ENCODE measurements at regions not wholly inside any gene's neighbourhood (a gene's known extent, or its start where the extent isn't known, plus 50 kb on each side); places are given as distances from the start of the nearest gene placed in this dataset.

GRCh38 chr5:166493040-166493439, 1798.4 kb upstream of the WWC1 start:
- TF ChIP-seq ISL1 (CRISPR knock-in tag; IDR thresholded peaks at IDR 0.05) (no peak), SNAI2 (CRISPR knock-in tag; IDR thresholded peaks at IDR 0.05) (no peak), ZC3H10 (CRISPR knock-in tag; IDR thresholded peaks at IDR 0.05) (no peak), GLIS3 (CRISPR knock-in tag; IDR thresholded peaks at IDR 0.05) (no peak), TSHZ2 (CRISPR knock-in tag; IDR thresholded peaks at IDR 0.05) (no peak), POU6F1 (CRISPR knock-in tag; IDR thresholded peaks at IDR 0.05; ENCODE audit: borderline replicate concordance, low read depth) (no peak), ZNF8 (CRISPR knock-in tag; IDR thresholded peaks at IDR 0.05) (no peak), ZNF565 (CRISPR knock-in tag; conservative IDR thresholded peaks at IDR 0.05; ENCODE audit: low read depth) (no peak)
- no peak for ATAC-seq

- no peak for ATAC-seq
Measured at GRCh38 chr5:166493612-166494011, 1797.8 kb upstream of the WWC1 start.

DNA sequence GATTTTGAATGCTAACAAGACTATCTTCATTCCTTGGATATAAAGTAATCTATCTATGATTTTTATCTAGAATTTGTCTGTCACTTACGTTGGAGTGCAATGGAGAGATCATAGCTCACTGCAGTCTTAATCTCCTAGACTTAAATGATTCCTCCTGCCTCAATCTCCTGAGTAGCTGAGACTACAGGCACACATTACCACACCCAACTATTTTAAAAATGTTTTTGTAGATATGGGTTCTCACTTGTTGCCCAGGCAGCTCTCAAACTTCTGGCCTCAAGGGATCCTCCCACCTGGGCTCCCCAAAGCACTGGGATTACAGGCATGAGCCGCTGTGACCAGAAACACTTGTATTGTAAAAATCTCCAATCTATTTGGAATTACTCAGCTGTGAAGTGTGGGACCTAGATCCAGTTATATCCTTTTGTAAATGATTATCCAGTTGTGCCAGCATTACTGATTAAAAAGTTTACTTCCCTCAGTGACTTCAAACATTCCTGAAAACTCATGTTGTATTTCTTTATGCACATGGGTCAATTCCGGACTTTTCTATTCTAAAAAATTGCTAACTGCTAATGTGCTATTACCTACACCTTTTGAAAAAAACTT, 1793.8 kb upstream of the WWC1 start:
- no peak for ATAC-seq
- TF ChIP-seq ARNTL (CRISPR knock-in tag; IDR thresholded peaks at IDR 0.05; ENCODE audit: borderline replicate concordance, low read depth) = no peak
- no peak for TF ChIP-seq SNAI2 (CRISPR knock-in tag; IDR thresholded peaks at IDR 0.05)
- TF ChIP-seq OSR1 (CRISPR knock-in tag; IDR thresholded peaks at IDR 0.05) = no peak
- TF ChIP-seq, protein P1, sequence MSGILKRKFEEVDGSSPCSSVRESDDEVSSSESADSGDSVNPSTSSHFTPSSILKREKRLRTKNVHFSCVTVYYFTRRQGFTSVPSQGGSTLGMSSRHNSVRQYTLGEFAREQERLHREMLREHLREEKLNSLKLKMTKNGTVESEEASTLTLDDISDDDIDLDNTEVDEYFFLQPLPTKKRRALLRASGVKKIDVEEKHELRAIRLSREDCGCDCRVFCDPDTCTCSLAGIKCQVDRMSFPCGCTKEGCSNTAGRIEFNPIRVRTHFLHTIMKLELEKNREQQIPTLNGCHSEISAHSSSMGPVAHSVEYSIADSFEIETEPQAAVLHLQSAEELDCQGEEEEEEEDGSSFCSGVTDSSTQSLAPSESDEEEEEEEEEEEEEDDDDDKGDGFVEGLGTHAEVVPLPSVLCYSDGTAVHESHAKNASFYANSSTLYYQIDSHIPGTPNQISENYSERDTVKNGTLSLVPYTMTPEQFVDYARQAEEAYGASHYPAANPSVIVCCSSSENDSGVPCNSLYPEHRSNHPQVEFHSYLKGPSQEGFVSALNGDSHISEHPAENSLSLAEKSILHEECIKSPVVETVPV (CRISPR knock-in tag; IDR thresholded peaks at IDR 0.05) = no peak
- no peak for TF ChIP-seq GLIS3 (CRISPR knock-in tag; IDR thresholded peaks at IDR 0.05)
- TF ChIP-seq TSHZ2 (CRISPR knock-in tag; IDR thresholded peaks at IDR 0.05) = no peak
- no peak for TF ChIP-seq POU6F1 (CRISPR knock-in tag; IDR thresholded peaks at IDR 0.05; ENCODE audit: borderline replicate concordance, low read depth)
- no peak for TF ChIP-seq RARB (CRISPR knock-in tag; IDR thresholded peaks at IDR 0.05)
- TF ChIP-seq ZFP30 (CRISPR knock-in tag; IDR thresholded peaks at IDR 0.05) = no peak
- no peak for TF ChIP-seq PPARA (CRISPR knock-in tag; IDR thresholded peaks at IDR 0.05; ENCODE audit: borderline replicate concordance)

More at GRCh38 chr5:166493612-166494011, 1797.8 kb upstream of the WWC1 start:
- TF ChIP-seq ISL1 (CRISPR knock-in tag; IDR thresholded peaks at IDR 0.05) (no peak), ZNF8 (CRISPR knock-in tag; IDR thresholded peaks at IDR 0.05) (no peak), TCF4 (CRISPR knock-in tag; IDR thresholded peaks at IDR 0.05; ENCODE audit: borderline replicate concordance) (no peak), ARNTL (CRISPR knock-in tag; IDR thresholded peaks at IDR 0.05; ENCODE audit: borderline replicate concordance, low read depth) (no peak), ESRRG (CRISPR knock-in tag; IDR thresholded peaks at IDR 0.05) (no peak), GLIS3 (CRISPR knock-in tag; IDR thresholded peaks at IDR 0.05) (no peak), ZFP3 (CRISPR knock-in tag; IDR thresholded peaks at IDR 0.05) (no peak), OSR1 (CRISPR knock-in tag; IDR thresholded peaks at IDR 0.05) (no peak), PPARA (CRISPR knock-in tag; IDR thresholded peaks at IDR 0.05; ENCODE audit: borderline replicate concordance) (no peak)

Data from SK-N-SH treated with all-trans-retinoic acid at 6 μM for 48 hours (cell line).